Fibroblast of lung (primary cell): ENCODE measurements at regions not wholly inside any gene's neighbourhood (a gene's known extent, or its start where the extent isn't known, plus 50 kb on each side); places are given as distances from the start of the nearest gene placed in this dataset.

Experiments used
- EZH2 ChIP-seq: IDR thresholded peaks from 2 replicates; pipeline ENCODE4 v1.5.1; 2012; ENCODE audit warnings: low read length, control low read depth, mild to moderate bottlenecking; ENCODE audit errors: missing control alignments
- TF ChIP-seq, protein P1 (sequence below), 2 donors: IDR thresholded peaks in 1 of 2; conservative IDR thresholded peaks in 1 of 2; 1 replicate in 1 of 2; 2 replicates in 1 of 2; pipeline ENCODE4 v1.5.1; 2011 to 2012; ENCODE audit warnings: low read length in 2 of 2, control low read depth in 1 of 2, inconsistent platforms in 1 of 2, low read depth in 1 of 2, mild to moderate bottlenecking in 1 of 2

DNA sequence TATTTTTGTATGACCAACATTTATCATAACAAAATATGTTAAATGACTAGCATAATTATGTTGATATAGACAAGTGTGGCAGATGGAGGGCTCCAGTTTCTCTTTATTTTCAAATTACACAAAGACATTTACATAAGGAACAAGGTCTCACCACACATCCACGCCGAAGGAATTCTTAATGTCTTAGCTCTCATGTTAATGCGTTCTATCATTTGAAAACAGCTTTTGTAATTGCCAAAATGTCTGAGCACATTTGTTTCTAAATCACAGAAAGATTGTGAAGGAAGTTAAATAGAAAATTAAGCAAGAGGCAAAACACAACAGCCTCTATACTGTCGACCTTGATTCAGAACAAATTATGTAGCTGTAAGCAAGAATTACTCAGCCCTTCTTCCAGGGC, 223.0 kb upstream of the NR5A2 start:
- TF ChIP-seq, protein P1, sequence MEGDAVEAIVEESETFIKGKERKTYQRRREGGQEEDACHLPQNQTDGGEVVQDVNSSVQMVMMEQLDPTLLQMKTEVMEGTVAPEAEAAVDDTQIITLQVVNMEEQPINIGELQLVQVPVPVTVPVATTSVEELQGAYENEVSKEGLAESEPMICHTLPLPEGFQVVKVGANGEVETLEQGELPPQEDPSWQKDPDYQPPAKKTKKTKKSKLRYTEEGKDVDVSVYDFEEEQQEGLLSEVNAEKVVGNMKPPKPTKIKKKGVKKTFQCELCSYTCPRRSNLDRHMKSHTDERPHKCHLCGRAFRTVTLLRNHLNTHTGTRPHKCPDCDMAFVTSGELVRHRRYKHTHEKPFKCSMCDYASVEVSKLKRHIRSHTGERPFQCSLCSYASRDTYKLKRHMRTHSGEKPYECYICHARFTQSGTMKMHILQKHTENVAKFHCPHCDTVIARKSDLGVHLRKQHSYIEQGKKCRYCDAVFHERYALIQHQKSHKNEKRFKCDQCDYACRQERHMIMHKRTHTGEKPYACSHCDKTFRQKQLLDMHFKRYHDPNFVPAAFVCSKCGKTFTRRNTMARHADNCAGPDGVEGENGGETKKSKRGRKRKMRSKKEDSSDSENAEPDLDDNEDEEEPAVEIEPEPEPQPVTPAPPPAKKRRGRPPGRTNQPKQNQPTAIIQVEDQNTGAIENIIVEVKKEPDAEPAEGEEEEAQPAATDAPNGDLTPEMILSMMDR (conservative IDR thresholded peaks at IDR 0.05 in 1 of 2, IDR thresholded peaks at IDR 0.05 in 1 of 2; ENCODE audit: low read depth in 1 of 2, low read length in 2 of 2), result no peak
- TF ChIP-seq EZH2, result no peak
